EH (cell line): ENCODE measurements at regions not wholly inside any gene's neighbourhood (a gene's known extent, or its start where the extent isn't known, plus 50 kb on each side); places are given as distances from the start of the nearest gene placed in this dataset.
A peak's percentile ranks its signal among the peaks of the same experiment; 100 is the strongest.
"Not testable (repeated sequence)": the region's sequence is repeated elsewhere in the genome, so short reads cannot be mapped to it uniquely, and the experiment has no call there.

Experiments
- DNase-seq: peaks from one replicate; pipeline ENCODE4 v3.0.0-alpha.2; 2015; ENCODE audit warnings: low read depth

- DNase-seq, result peak; percentile 92
Observed at GRCh38 chr14:55847766-55848165, 267.8 kb downstream of the KTN1 start.

- no peak for DNase-seq
Observed at GRCh38 chr14:55848964-55849363, 269.0 kb downstream of the KTN1 start.

- DNase-seq, result no peak
Observed at GRCh38 chr14:55849833-55850232, 268.4 kb upstream of the PELI2 start.

- DNase-seq, result peak; percentile 78
Observed at GRCh38 chr14:55850825-55851241, 267.4 kb upstream of the PELI2 start.

- peak; percentile 12 for DNase-seq
Observed at GRCh38 chr14:55851301-55851700, 266.9 kb upstream of the PELI2 start.

- DNase-seq, result peak; percentile 51
Observed at GRCh38 chr14:55851961-55852360, 266.2 kb upstream of the PELI2 start.

- no peak for DNase-seq
Observed at GRCh38 chr14:55855751-55856150, 262.5 kb upstream of the PELI2 start.

GRCh38 chr14:55858604-55859003 lies 259.6 kb upstream of the PELI2 start:
- no peak for DNase-seq

- not testable (repeated sequence) for DNase-seq
Observed at GRCh38 chr14:55861561-55861960, 256.6 kb upstream of the PELI2 start.

GRCh38 chr14:55864890-55865655 lies 253.1 kb upstream of the PELI2 start:
- no peak for DNase-seq

- no peak for DNase-seq
Observed at GRCh38 chr14:55867311-55867710, 250.9 kb upstream of the PELI2 start.

- peak; percentile 53 for DNase-seq
Observed at GRCh38 chr14:55867719-55868118, 250.5 kb upstream of the PELI2 start.

- DNase-seq, result no peak
Observed at GRCh38 chr14:55869397-55870049, 248.7 kb upstream of the PELI2 start.

- no peak for DNase-seq
Observed at GRCh38 chr14:55873169-55873568, 245.0 kb upstream of the PELI2 start.

GRCh38 chr14:55874785-55875184 lies 243.4 kb upstream of the PELI2 start:
- no peak for DNase-seq

GRCh38 chr14:55877942-55878341 lies 240.3 kb upstream of the PELI2 start:
- no peak for DNase-seq

- peak; percentile 72 for DNase-seq
Observed at GRCh38 chr14:55881577-55882241, 236.5 kb upstream of the PELI2 start.

- DNase-seq, result peak; percentile 44
Observed at GRCh38 chr14:55884819-55885218, 233.4 kb upstream of the PELI2 start.

- no peak for DNase-seq
Observed at GRCh38 chr14:55889124-55889523, 229.1 kb upstream of the PELI2 start.

GRCh38 chr14:55891692-55892091 lies 226.5 kb upstream of the PELI2 start:
- no peak for DNase-seq

GRCh38 chr14:55892906-55893305 lies 225.3 kb upstream of the PELI2 start:
- no peak for DNase-seq

- DNase-seq, result no peak
Observed at GRCh38 chr14:55893705-55894104, 224.5 kb upstream of the PELI2 start.

GRCh38 chr14:55897031-55897430 lies 221.2 kb upstream of the PELI2 start:
- DNase-seq, result no peak
